GM12878 (cell line): ENCODE measurements at regions not wholly inside any gene's neighbourhood (a gene's known extent, or its start where the extent isn't known, plus 50 kb on each side); places are given as distances from the start of the nearest gene placed in this dataset.

ENCODE experiments used
- ATAC-seq: fragments of 200-7000 bp; cut with Tn5 transposase; 3 replicates; pipeline ENCODE4 v1.9.1; 2020; ENCODE audit warnings: mild to moderate bottlenecking, moderate library complexity
- BruUV-seq: library from RNA; stranded (reverse); fragments of 400-500 nt; replicated peaks from 2 replicates; lab custom pipeline; 2021; lab: Mats Ljungman, UMichigan
- CTCF ChIA-PET: fragments of 300-600 bp; sonication (Branson Sonifier 250); formaldehyde crosslinking; extraction: SDS; loops from one replicate; lab custom pipeline; 2021; ENCODE audit warnings: inconsistent platforms; lab: Yijun Ruan, JAX
- POLR2A ChIA-PET: fragments of 350-600 bp; formaldehyde crosslinking; extraction: SDS; loops from one replicate; lab custom pipeline; 2021; ENCODE audit warnings: inconsistent platforms; lab: Charles Lee
- RAD21 ChIA-PET: fragments of 300-600 bp; sonication (Branson Sonifier 250); formaldehyde crosslinking; loops from one replicate; lab custom pipeline; 2023; ENCODE audit warnings: antibody characterized with exemption; ENCODE audit not compliant: unreplicated experiment; lab: Charles Lee
- SMC1A ChIA-PET: fragments of 300-600 bp; sonication (Branson Sonifier 250); formaldehyde crosslinking; loops from one replicate; lab custom pipeline; 2023; ENCODE audit not compliant: unreplicated experiment, uncharacterized antibody; lab: Charles Lee
- DNase-seq: peaks from one replicate; pipeline ENCODE4 v3.0.0-alpha.2; 2011; ENCODE audit warnings: low read depth, low spot score
- FAIRE-seq: peaks from 3 replicates; lab custom pipeline; 2011; peaks lifted over from hg19 to GRCh38; lab: Jason Lieb, UNC
- H2AFZ ChIP-seq: 2 replicates; pipeline ENCODE4 v1.6.0; 2011; ENCODE audit warnings: low read depth, low read length, control low read depth; ENCODE audit not compliant: control insufficient read depth
- H3K27ac ChIP-seq: 2 replicates; pipeline ENCODE4 v1.5.1; 2011; ENCODE audit warnings: control low read depth; ENCODE audit not compliant: control insufficient read depth, insufficient read depth
- H3K27me3 ChIP-seq, 2 experiments: replicated peaks in 1 of 2; 2 replicates each; pipeline versions ENCODE4 v1.6.0 to v1.6.1; 2011; ENCODE audit warnings: low read length in 1 of 2; ENCODE audit not compliant: control insufficient read depth in 2 of 2, insufficient read depth in 2 of 2
- H3K36me3 ChIP-seq, 2 experiments: 2 replicates each; pipeline ENCODE4 v1.5.1; 2011; ENCODE audit warnings: low read length in 1 of 2; ENCODE audit not compliant: control insufficient read depth in 2 of 2, insufficient read depth in 2 of 2
- H3K4me1 ChIP-seq: 2 replicates; pipeline ENCODE4 v1.6.1; 2011; ENCODE audit warnings: mild to moderate bottlenecking, low read length, moderate library complexity, mixed read lengths; ENCODE audit not compliant: control insufficient read depth, insufficient read depth
- H3K4me2 ChIP-seq: 2 replicates; pipeline ENCODE4 v1.6.0; 2011; ENCODE audit warnings: control low read depth; ENCODE audit not compliant: control insufficient read depth, insufficient read depth
- H3K4me3 ChIP-seq: fragments of 200-600 bp; sonication (generic); 2 replicates; pipeline ENCODE4 v1.5.1; 2016
- H3K79me2 ChIP-seq: 2 replicates; pipeline ENCODE4 v1.6.0; 2011; ENCODE audit warnings: low read length; ENCODE audit not compliant: control insufficient read depth, insufficient read depth
- H3K9ac ChIP-seq: 2 replicates; pipeline ENCODE4 v1.8.0; 2011; ENCODE audit warnings: low read length, control low read depth, mixed read lengths; ENCODE audit not compliant: control insufficient read depth, insufficient read depth
- H3K9me3 ChIP-seq: replicated peaks from 3 replicates; pipeline ENCODE4 v1.5.1; 2011; ENCODE audit warnings: mild to moderate bottlenecking, low read length; ENCODE audit not compliant: control insufficient read depth, insufficient read depth
- H4K20me1 ChIP-seq: 2 replicates; pipeline ENCODE4 v1.6.0; 2011; ENCODE audit not compliant: control insufficient read depth, insufficient read depth
- NFYB ChIP-seq: IDR thresholded peaks from 2 replicates; pipeline ENCODE4 v1.6.1; 2011; ENCODE audit warnings: low read depth, mild to moderate bottlenecking, low read length, improper control_type of control experiment, moderate library complexity; ENCODE audit not compliant: insufficient read depth
- WGBS: methylation state at CpG from one replicate; pipeline ENCODE4 v1.1.6; 2016; ENCODE audit warnings: low lambda C conversion rate; ENCODE audit not compliant: insufficient replicate concordance, insufficient coverage; ENCODE audit errors: missing lambda C conversion rate; 5-methylcytosine and 5-hydroxymethylcytosine counted together
- in situ Hi-C: fragments of 300-500 bp; cut with MboI; formaldehyde crosslinking; loops from 9 replicates; pipeline ENCODE4 v1.14.3; 2018; ENCODE audit warnings: mixed read lengths
- intact Hi-C: fragments of 100-400 bp; cut with micrococcal nuclease; formaldehyde crosslinking; loops from one replicate; pipeline ENCODE4 v1.14.2; 2022; ENCODE audit not compliant: unreplicated experiment
- TF ChIP-seq, protein P1 (sequence below): fragments of 450-650 bp; IDR thresholded peaks from 2 replicates; pipeline ENCODE4 v1.6.1; 2017; ENCODE audit warnings: mild to moderate bottlenecking, moderate library complexity
- TF ChIP-seq, protein P2 (sequence below): fragments of 450-650 bp; IDR thresholded peaks from 2 replicates; pipeline ENCODE4 v1.6.1; 2018; ENCODE audit warnings: mild to moderate bottlenecking, low read depth, moderate library complexity; ENCODE audit not compliant: partially characterized antibody

GRCh38 chr22:22740560-22741276 is 96.3 kb downstream of the GGTLC2 start:
- DNase-seq (no peak), ATAC-seq (no peak), FAIRE-seq (no peak)
- Histone ChIP-seq H4K20me1 (no peaks in the 10 kb centered on the region), H2AFZ (no peak overlapping the region), H3K4me1 (no peaks in the 10 kb centered on the region), H3K9ac (no peak overlapping the region), H3K27me3 (no peaks in the 10 kb centered on the region), H3K9me3 (no peaks in the 10 kb centered on the region), H3K36me3 (no peaks in the 10 kb centered on the region)
- 49% methylated on average over 5 of the region's 5 CpGs for WGBS
- SMC1A ChIA-PET = no interaction called here
- TF ChIP-seq, protein P1, sequence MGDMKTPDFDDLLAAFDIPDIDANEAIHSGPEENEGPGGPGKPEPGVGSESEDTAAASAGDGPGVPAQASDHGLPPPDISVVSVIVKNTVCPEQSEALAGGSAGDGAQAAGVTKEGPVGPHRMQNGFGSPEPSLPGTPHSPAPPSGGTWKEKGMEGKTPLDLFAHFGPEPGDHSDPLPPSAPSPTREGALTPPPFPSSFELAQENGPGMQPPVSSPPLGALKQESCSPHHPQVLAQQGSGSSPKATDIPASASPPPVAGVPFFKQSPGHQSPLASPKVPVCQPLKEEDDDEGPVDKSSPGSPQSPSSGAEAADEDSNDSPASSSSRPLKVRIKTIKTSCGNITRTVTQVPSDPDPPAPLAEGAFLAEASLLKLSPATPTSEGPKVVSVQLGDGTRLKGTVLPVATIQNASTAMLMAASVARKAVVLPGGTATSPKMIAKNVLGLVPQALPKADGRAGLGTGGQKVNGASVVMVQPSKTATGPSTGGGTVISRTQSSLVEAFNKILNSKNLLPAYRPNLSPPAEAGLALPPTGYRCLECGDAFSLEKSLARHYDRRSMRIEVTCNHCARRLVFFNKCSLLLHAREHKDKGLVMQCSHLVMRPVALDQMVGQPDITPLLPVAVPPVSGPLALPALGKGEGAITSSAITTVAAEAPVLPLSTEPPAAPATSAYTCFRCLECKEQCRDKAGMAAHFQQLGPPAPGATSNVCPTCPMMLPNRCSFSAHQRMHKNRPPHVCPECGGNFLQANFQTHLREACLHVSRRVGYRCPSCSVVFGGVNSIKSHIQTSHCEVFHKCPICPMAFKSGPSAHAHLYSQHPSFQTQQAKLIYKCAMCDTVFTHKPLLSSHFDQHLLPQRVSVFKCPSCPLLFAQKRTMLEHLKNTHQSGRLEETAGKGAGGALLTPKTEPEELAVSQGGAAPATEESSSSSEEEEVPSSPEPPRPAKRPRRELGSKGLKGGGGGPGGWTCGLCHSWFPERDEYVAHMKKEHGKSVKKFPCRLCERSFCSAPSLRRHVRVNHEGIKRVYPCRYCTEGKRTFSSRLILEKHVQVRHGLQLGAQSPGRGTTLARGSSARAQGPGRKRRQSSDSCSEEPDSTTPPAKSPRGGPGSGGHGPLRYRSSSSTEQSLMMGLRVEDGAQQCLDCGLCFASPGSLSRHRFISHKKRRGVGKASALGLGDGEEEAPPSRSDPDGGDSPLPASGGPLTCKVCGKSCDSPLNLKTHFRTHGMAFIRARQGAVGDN = no peak
- TF ChIP-seq NFYB = no peak
- TF ChIP-seq, protein P2, sequence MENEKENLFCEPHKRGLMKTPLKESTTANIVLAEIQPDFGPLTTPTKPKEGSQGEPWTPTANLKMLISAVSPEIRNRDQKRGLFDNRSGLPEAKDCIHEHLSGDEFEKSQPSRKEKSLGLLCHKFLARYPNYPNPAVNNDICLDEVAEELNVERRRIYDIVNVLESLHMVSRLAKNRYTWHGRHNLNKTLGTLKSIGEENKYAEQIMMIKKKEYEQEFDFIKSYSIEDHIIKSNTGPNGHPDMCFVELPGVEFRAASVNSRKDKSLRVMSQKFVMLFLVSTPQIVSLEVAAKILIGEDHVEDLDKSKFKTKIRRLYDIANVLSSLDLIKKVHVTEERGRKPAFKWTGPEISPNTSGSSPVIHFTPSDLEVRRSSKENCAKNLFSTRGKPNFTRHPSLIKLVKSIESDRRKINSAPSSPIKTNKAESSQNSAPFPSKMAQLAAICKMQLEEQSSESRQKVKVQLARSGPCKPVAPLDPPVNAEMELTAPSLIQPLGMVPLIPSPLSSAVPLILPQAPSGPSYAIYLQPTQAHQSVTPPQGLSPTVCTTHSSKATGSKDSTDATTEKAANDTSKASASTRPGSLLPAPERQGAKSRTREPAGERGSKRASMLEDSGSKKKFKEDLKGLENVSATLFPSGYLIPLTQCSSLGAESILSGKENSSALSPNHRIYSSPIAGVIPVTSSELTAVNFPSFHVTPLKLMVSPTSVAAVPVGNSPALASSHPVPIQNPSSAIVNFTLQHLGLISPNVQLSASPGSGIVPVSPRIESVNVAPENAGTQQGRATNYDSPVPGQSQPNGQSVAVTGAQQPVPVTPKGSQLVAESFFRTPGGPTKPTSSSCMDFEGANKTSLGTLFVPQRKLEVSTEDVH = no peak
- TF ChIP-seq, all 136 proteins: peak for 0
- Histone ChIP-seq H3K4me2 (no peak overlapping the region), H3K4me3 (no peak overlapping the region), H3K27ac (no peak overlapping the region), H3K79me2 (no peaks in the 10 kb centered on the region)
- in situ Hi-C loops (no loop called here), intact Hi-C loops (no loop called here)
- BruUV-seq = no TSS peak
- ChIA-PET RAD21 (no interaction called here), POLR2A (no interaction called here), CTCF (interaction anchor here (0.6 to 3.4 kb wide), 4 partner anchors 12 to 318 kb away, joined by 3 to 16 read pairs (median 3); no protein-coding TSS in a partner anchor)
